ENCODE measurements at regions not wholly inside any gene's neighbourhood (a gene's known extent, or its start where the extent isn't known, plus 50 kb on each side); places are given as distances from the start of the nearest gene placed in this dataset.

DNA sequence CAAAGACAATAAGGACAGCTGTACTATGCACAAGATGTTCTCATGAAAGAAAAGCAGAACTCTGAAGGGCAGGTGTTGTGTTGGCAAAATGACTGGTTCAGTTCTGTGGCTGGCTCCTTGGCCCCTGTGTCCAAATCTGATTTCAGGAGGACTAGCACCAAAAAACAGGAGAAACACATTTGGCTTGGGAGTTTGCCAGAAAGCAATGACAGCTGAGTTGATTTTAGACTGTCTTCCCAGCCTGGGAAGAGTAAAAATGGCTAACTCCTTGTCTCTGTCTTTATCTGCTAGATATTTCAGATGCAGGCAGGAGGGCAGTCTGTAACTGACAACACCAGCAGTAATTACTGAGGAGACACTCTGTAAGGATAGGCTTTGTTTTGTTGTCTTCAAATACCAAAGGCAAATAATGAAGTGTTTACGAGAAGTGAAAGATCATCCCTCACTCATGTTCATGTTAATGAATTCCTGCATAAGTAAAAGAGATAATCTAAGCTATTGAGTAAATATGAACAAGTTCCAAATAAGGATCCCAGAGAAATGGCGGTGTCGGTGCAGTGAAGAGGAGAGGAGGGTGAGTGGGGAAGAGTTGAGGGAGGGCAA, 989.0 kb downstream of the CDH11 start:
- dilution Hi-C loops (cut with MboI; ENCODE audit: extremely low pct_ligation_motif_present, low sequenced_read_pairs): no loop called here
- Histone ChIP-seq H3K9ac (ENCODE audit: control insufficient read depth, extremely low read depth, insufficient read depth, low read length) (no peak overlapping the region), H3K27ac (ENCODE audit: control insufficient read depth, insufficient read depth, low read length) (no peak overlapping the region), H3K9me3 (ENCODE audit: control insufficient read depth, low read depth, low read length) (no peaks in the 10 kb centered on the region), H3K9me1 (ENCODE audit: control insufficient read depth, extremely low read depth, insufficient read depth, low read length) (no peaks in the 10 kb centered on the region), H3K4me1 (ENCODE audit: control insufficient read depth, extremely low read depth, insufficient read depth, low read length) (no peaks in the 10 kb centered on the region), H4K20me1 (ENCODE audit: control insufficient read depth, extremely low read depth, insufficient read depth, low read length) (no peaks in the 10 kb centered on the region), H2AFZ (ENCODE audit: control insufficient read depth, low read length) (no peak overlapping the region), H3K27me3 (ENCODE audit: control insufficient read depth, extremely low read depth, insufficient read depth, low read length) (no peaks in the 10 kb centered on the region), H3K4me3 (ENCODE audit: control insufficient read depth in 2 of 3, extremely low read depth in 1 of 3, insufficient read depth in 2 of 3, low read depth in 1 of 3, low read length in 3 of 3) (no peak overlapping the region), H3K36me3 (ENCODE audit: control insufficient read depth in 2 of 2, extremely low read depth in 1 of 2, insufficient read depth in 2 of 2, low read length in 2 of 2) (no peaks in the 10 kb centered on the region), H3K4me2 (ENCODE audit: control insufficient read depth, extremely low read depth, insufficient read depth, low read depth, low read length) (no peak overlapping the region), H3K79me2 (ENCODE audit: control insufficient read depth, insufficient read depth, low read length) (no peaks in the 10 kb centered on the region)
- FAIRE-seq (no peak), DNase-seq (ENCODE audit: low read depth, low spot score) (no peak)
- TF ChIP-seq, protein P1, sequence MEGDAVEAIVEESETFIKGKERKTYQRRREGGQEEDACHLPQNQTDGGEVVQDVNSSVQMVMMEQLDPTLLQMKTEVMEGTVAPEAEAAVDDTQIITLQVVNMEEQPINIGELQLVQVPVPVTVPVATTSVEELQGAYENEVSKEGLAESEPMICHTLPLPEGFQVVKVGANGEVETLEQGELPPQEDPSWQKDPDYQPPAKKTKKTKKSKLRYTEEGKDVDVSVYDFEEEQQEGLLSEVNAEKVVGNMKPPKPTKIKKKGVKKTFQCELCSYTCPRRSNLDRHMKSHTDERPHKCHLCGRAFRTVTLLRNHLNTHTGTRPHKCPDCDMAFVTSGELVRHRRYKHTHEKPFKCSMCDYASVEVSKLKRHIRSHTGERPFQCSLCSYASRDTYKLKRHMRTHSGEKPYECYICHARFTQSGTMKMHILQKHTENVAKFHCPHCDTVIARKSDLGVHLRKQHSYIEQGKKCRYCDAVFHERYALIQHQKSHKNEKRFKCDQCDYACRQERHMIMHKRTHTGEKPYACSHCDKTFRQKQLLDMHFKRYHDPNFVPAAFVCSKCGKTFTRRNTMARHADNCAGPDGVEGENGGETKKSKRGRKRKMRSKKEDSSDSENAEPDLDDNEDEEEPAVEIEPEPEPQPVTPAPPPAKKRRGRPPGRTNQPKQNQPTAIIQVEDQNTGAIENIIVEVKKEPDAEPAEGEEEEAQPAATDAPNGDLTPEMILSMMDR (optimal IDR thresholded peaks at IDR 0.05 in 1 of 3, IDR thresholded peaks at IDR 0.05 in 1 of 3, conservative IDR thresholded peaks at IDR 0.05 in 1 of 3; ENCODE audit: extremely low read depth in 1 of 3, insufficient read depth in 2 of 3, low read length in 3 of 3): no peak
- TF ChIP-seq EZH2 (IDR thresholded peaks at IDR 0.05; ENCODE audit: low read length): no peak

DNA sequence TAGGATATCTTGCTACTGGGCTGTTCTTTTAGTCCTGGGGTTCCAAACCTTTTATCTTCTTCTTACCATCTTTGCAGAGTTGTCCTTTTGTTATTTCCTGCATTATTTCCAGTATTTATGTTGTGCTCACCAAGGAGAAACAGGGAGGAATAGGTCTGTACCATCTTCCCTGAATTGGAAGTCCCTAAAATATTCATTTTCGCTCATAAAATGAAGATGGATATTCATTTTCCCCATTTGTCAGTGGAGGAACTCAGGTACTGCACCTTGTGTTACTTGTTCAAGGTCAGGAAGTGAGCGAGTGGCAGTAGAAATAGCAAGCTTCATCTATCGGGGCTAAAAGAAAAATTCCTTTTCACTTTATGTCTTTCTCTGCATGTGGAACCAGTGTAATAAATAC, 989.7 kb downstream of the CDH11 start:
- no peak for DNase-seq (ENCODE audit: low read depth, low spot score)
- dilution Hi-C loops (cut with MboI; ENCODE audit: extremely low pct_ligation_motif_present, low sequenced_read_pairs): no loop called here

More for the DNA sequence above, 989.7 kb downstream of the CDH11 start:
- Histone ChIP-seq H3K9ac (ENCODE audit: control insufficient read depth, extremely low read depth, insufficient read depth, low read length) (no peak overlapping the region), H4K20me1 (ENCODE audit: control insufficient read depth, extremely low read depth, insufficient read depth, low read length) (no peaks in the 10 kb centered on the region), H3K4me3 (ENCODE audit: control insufficient read depth in 2 of 3, extremely low read depth in 1 of 3, insufficient read depth in 2 of 3, low read depth in 1 of 3, low read length in 3 of 3) (no peak overlapping the region), H3K79me2 (ENCODE audit: control insufficient read depth, insufficient read depth, low read length) (no peaks in the 10 kb centered on the region), H2AFZ (ENCODE audit: control insufficient read depth, low read length) (no peak overlapping the region), H3K4me2 (ENCODE audit: control insufficient read depth, extremely low read depth, insufficient read depth, low read depth, low read length) (no peak overlapping the region), H3K27ac (ENCODE audit: control insufficient read depth, insufficient read depth, low read length) (no peak overlapping the region), H3K9me1 (ENCODE audit: control insufficient read depth, extremely low read depth, insufficient read depth, low read length) (no peaks in the 10 kb centered on the region), H3K4me1 (ENCODE audit: control insufficient read depth, extremely low read depth, insufficient read depth, low read length) (no peaks in the 10 kb centered on the region), H3K9me3 (ENCODE audit: control insufficient read depth, low read depth, low read length) (no peaks in the 10 kb centered on the region), H3K36me3 (ENCODE audit: control insufficient read depth in 2 of 2, extremely low read depth in 1 of 2, insufficient read depth in 2 of 2, low read length in 2 of 2) (no peaks in the 10 kb centered on the region), H3K27me3 (ENCODE audit: control insufficient read depth, extremely low read depth, insufficient read depth, low read length) (no peaks in the 10 kb centered on the region)
- no peak for TF ChIP-seq EZH2 (IDR thresholded peaks at IDR 0.05; ENCODE audit: low read length)
- TF ChIP-seq, protein P1 (optimal IDR thresholded peaks at IDR 0.05 in 1 of 3, IDR thresholded peaks at IDR 0.05 in 1 of 3, conservative IDR thresholded peaks at IDR 0.05 in 1 of 3; ENCODE audit: extremely low read depth in 1 of 3, insufficient read depth in 2 of 3, low read length in 3 of 3): no peak
- FAIRE-seq: no peak

Data from keratinocyte (primary cell).